Thyroid gland (tissue), 4 donors: ENCODE measurements at regions not wholly inside any gene's neighbourhood (a gene's known extent, or its start where the extent isn't known, plus 50 kb on each side); places are given as distances from the start of the nearest gene placed in this dataset.

Source experiments
- POLR2A ChIP-seq, 2 donors: fragments of 450-650 bp; IDR thresholded peaks; one replicate each; pipeline ENCODE4 v1.6.1; 2017; ENCODE audit warnings: antibody characterized with exemption in 2 of 2, mild to moderate bottlenecking in 2 of 2, moderate library complexity in 1 of 2
- TF ChIP-seq, protein P1 (sequence below), 6 experiments: fragments of 200-600 bp in 3 of 6; fragments of 450-650 bp in 3 of 6; sonication (generic) in 3 of 6; IDR thresholded peaks; one replicate each; pipeline ENCODE4 v1.5.1; 2016 to 2019; ENCODE audit warnings: antibody characterized with exemption in 6 of 6, mild to moderate bottlenecking in 2 of 6, inconsistent platforms in 1 of 6, moderate library complexity in 1 of 6

GRCh38 chr14:76931631-76932402, 96.7 kb downstream of the IRF2BPL start:
- TF ChIP-seq, protein P1, sequence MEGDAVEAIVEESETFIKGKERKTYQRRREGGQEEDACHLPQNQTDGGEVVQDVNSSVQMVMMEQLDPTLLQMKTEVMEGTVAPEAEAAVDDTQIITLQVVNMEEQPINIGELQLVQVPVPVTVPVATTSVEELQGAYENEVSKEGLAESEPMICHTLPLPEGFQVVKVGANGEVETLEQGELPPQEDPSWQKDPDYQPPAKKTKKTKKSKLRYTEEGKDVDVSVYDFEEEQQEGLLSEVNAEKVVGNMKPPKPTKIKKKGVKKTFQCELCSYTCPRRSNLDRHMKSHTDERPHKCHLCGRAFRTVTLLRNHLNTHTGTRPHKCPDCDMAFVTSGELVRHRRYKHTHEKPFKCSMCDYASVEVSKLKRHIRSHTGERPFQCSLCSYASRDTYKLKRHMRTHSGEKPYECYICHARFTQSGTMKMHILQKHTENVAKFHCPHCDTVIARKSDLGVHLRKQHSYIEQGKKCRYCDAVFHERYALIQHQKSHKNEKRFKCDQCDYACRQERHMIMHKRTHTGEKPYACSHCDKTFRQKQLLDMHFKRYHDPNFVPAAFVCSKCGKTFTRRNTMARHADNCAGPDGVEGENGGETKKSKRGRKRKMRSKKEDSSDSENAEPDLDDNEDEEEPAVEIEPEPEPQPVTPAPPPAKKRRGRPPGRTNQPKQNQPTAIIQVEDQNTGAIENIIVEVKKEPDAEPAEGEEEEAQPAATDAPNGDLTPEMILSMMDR (IDR thresholded peaks at IDR 0.05): peak in 1 of 6 experiments; percentile 13
- TF ChIP-seq POLR2A (IDR thresholded peaks at IDR 0.05): peak in 1 of 2 donors; percentile 26
